ENCODE measurements at regions not wholly inside any gene's neighbourhood (a gene's known extent, or its start where the extent isn't known, plus 50 kb on each side); places are given as distances from the start of the nearest gene placed in this dataset.

GRCh38 chr13:64540468-64540867 is 2689.7 kb downstream of the PCDH9 start:
- TF ChIP-seq, protein P1, sequence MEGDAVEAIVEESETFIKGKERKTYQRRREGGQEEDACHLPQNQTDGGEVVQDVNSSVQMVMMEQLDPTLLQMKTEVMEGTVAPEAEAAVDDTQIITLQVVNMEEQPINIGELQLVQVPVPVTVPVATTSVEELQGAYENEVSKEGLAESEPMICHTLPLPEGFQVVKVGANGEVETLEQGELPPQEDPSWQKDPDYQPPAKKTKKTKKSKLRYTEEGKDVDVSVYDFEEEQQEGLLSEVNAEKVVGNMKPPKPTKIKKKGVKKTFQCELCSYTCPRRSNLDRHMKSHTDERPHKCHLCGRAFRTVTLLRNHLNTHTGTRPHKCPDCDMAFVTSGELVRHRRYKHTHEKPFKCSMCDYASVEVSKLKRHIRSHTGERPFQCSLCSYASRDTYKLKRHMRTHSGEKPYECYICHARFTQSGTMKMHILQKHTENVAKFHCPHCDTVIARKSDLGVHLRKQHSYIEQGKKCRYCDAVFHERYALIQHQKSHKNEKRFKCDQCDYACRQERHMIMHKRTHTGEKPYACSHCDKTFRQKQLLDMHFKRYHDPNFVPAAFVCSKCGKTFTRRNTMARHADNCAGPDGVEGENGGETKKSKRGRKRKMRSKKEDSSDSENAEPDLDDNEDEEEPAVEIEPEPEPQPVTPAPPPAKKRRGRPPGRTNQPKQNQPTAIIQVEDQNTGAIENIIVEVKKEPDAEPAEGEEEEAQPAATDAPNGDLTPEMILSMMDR (IDR thresholded peaks at IDR 0.05): no peak
- Mint-ChIP-seq H3K27ac (ENCODE audit: unreplicated experiment) (no peak overlapping the region), H3K4me3 (ENCODE audit: unreplicated experiment) (no peak overlapping the region), H3K27me3 (ENCODE audit: low read depth) (no peaks in the 10 kb centered on the region), H3K9me3 (ENCODE audit: low read depth) (no peaks in the 10 kb centered on the region), H3K36me3 (ENCODE audit: low read depth) (no peaks in the 10 kb centered on the region), H3K4me1 (ENCODE audit: low read depth) (no peaks in the 10 kb centered on the region)
- DNase-seq (ENCODE audit: low spot score): no peak

GRCh38 chr13:64538711-64539110 is 2691.4 kb downstream of the PCDH9 start:
- no peak overlapping the region for H3K27ac Mint-ChIP-seq (ENCODE audit: unreplicated experiment)
- TF ChIP-seq, protein P1 (IDR thresholded peaks at IDR 0.05): no peak
- no peak for DNase-seq (ENCODE audit: low spot score)
- no peaks in the 10 kb centered on the region for H3K27me3 Mint-ChIP-seq (ENCODE audit: low read depth)
- H3K36me3 Mint-ChIP-seq (ENCODE audit: low read depth): no peaks in the 10 kb centered on the region
- no peaks in the 10 kb centered on the region for H3K4me1 Mint-ChIP-seq (ENCODE audit: low read depth)
- H3K9me3 Mint-ChIP-seq (ENCODE audit: low read depth): peaks cover under 1% of the 10 kb centered on the region
- H3K4me3 Mint-ChIP-seq (ENCODE audit: unreplicated experiment): no peak overlapping the region

DNA sequence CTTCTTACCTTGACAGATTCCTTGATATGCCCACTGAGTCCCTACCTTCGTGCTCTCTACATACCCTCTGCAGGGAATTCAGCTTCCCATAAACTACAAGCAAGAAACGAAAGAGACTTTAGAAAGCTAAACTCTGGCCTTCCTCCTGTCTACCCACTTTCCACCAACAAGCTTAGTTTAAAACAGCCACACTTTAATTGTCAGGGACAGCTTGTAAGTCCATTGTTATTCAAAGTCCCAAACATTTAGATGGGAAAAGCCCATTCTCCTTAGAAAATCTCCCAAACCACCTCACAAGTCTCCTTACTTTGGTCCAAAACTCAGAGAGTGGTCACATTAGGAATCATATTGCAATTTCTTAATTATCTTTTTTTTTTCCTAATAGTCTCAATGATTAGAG is 2695.8 kb downstream of the PCDH9 start:
- no peak overlapping the region for H3K27ac Mint-ChIP-seq (ENCODE audit: unreplicated experiment)
- no peaks in the 10 kb centered on the region for H3K27me3 Mint-ChIP-seq (ENCODE audit: low read depth)
- no peaks in the 10 kb centered on the region for H3K4me1 Mint-ChIP-seq (ENCODE audit: low read depth)
- TF ChIP-seq, protein P1 (IDR thresholded peaks at IDR 0.05): no peak
- DNase-seq (ENCODE audit: low spot score): no peak
- no peak overlapping the region for H3K4me3 Mint-ChIP-seq (ENCODE audit: unreplicated experiment)
- H3K36me3 Mint-ChIP-seq (ENCODE audit: low read depth): no peaks in the 10 kb centered on the region
- peaks cover 9% of the 10 kb centered on the region for H3K9me3 Mint-ChIP-seq (ENCODE audit: low read depth)

- DNase-seq (ENCODE audit: low spot score): no peak
- Mint-ChIP-seq H3K36me3 (ENCODE audit: low read depth) (no peaks in the 10 kb centered on the region), H3K4me1 (ENCODE audit: low read depth) (no peaks in the 10 kb centered on the region), H3K4me3 (ENCODE audit: unreplicated experiment) (no peak overlapping the region), H3K27ac (ENCODE audit: unreplicated experiment) (no peak overlapping the region), H3K27me3 (ENCODE audit: low read depth) (no peaks in the 10 kb centered on the region), H3K9me3 (ENCODE audit: low read depth) (peaks cover 9% of the 10 kb centered on the region)
- TF ChIP-seq, protein P1 (IDR thresholded peaks at IDR 0.05): no peak
Measured at GRCh38 chr13:64531400-64531799, 2698.7 kb downstream of the PCDH9 start.

- Mint-ChIP-seq H3K4me1 (ENCODE audit: low read depth) (no peaks in the 10 kb centered on the region), H3K27me3 (ENCODE audit: low read depth) (no peaks in the 10 kb centered on the region), H3K4me3 (ENCODE audit: unreplicated experiment) (no peak overlapping the region), H3K36me3 (ENCODE audit: low read depth) (no peaks in the 10 kb centered on the region), H3K27ac (ENCODE audit: unreplicated experiment) (no peak overlapping the region), H3K9me3 (ENCODE audit: low read depth) (peaks cover 9% of the 10 kb centered on the region)
- DNase-seq (ENCODE audit: low spot score): no peak
- TF ChIP-seq, protein P1 (IDR thresholded peaks at IDR 0.05): peak; percentile 77
Measured at GRCh38 chr13:64529874-64530485, 2700.2 kb downstream of the PCDH9 start.
